ENCODE measurements at regions not wholly inside any gene's neighbourhood (a gene's known extent, or its start where the extent isn't known, plus 50 kb on each side); places are given as distances from the start of the nearest gene placed in this dataset.

- CTCF ChIA-PET, result no interaction called here
- BruUV-seq (replicated peaks), result no TSS peak
Measured at GRCh38 chr11:91800208-91800914, 424.3 kb upstream of the FAT3 start.

DNA sequence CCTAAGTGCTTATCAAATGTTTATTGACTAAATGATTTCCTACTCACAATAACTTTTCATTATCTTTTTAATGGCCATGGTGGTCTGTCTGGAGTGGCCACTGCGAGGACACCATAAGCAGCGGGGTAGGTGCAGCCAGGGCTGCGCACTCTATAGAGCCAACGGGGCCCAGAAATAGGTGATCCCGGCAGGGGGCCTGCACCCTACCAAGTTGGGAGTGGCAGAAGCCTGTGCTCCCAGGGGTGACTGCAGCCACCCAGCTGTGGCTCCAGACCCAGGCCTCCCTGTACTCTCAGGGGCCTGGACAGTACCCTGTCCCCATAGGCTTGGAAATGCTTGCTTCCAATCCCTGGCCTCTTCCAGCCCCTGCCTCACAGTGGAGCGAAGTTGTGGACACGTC is 426.4 kb upstream of the FAT3 start:
- CTCF ChIA-PET, result no interaction called here

More at GRCh38 chr11:91800208-91800914, 424.3 kb upstream of the FAT3 start:
- TF ChIP-seq REST (IDR thresholded peaks at IDR 0.05; ENCODE audit: insufficient read depth in 1 of 2, low read depth in 2 of 2, low read length in 1 of 2) (no peak), POLR2AphosphoS5 (IDR thresholded peaks at IDR 0.05; ENCODE audit: low read depth, low read length) (no peak), SIN3A (IDR thresholded peaks at IDR 0.05; ENCODE audit: borderline replicate concordance, insufficient read depth, low read depth, low read length) (no peak), TCF7L2 (IDR thresholded peaks at IDR 0.05; ENCODE audit: low read depth, low read length) (no peak)
- TF ChIP-seq, protein P1, sequence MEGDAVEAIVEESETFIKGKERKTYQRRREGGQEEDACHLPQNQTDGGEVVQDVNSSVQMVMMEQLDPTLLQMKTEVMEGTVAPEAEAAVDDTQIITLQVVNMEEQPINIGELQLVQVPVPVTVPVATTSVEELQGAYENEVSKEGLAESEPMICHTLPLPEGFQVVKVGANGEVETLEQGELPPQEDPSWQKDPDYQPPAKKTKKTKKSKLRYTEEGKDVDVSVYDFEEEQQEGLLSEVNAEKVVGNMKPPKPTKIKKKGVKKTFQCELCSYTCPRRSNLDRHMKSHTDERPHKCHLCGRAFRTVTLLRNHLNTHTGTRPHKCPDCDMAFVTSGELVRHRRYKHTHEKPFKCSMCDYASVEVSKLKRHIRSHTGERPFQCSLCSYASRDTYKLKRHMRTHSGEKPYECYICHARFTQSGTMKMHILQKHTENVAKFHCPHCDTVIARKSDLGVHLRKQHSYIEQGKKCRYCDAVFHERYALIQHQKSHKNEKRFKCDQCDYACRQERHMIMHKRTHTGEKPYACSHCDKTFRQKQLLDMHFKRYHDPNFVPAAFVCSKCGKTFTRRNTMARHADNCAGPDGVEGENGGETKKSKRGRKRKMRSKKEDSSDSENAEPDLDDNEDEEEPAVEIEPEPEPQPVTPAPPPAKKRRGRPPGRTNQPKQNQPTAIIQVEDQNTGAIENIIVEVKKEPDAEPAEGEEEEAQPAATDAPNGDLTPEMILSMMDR (IDR thresholded peaks at IDR 0.05), result no peak
- H3K27me3 ChIP-seq (ENCODE audit: control insufficient read depth, insufficient read depth, low read length), result no peaks in the 10 kb centered on the region
- ATAC-seq, result no peak; the same call in 1 of the 2 replicates
- in situ Hi-C loops (cut with HindIII; ENCODE audit: low pct_unique_long_range_greater_than_20kb, low sequenced_read_pairs), result no loop called here
- H3K36me3 ChIP-seq (ENCODE audit: control insufficient read depth, insufficient read depth, low read length), result no peaks in the 10 kb centered on the region
- H3K27ac ChIP-seq (ENCODE audit: low read length), result no peak overlapping the region
- intact Hi-C loops (cut with micrococcal nuclease; ENCODE audit: unreplicated experiment), result no loop called here
- H3K4me1 ChIP-seq (ENCODE audit: control insufficient read depth, insufficient read depth, low read length), result no peaks in the 10 kb centered on the region
- no peaks in the 10 kb centered on the region for H3K9me3 ChIP-seq (ENCODE audit: control insufficient read depth, insufficient read depth, low read depth, low read length)
- POLR2A ChIA-PET, result no interaction called here
- DNase-seq (ENCODE audit: low read depth, low spot score), result no peak
- H3K4me3 ChIP-seq (ENCODE audit: low read depth in 2 of 2, low read length in 2 of 2), result no peak overlapping the region

More for the DNA sequence above, 426.4 kb upstream of the FAT3 start:
- intact Hi-C loops (cut with micrococcal nuclease; ENCODE audit: unreplicated experiment), result no loop called here
- ATAC-seq (no peak), DNase-seq (ENCODE audit: low read depth, low spot score) (no peak)
- Histone ChIP-seq H3K4me3 (ENCODE audit: low read depth in 2 of 2, low read length in 2 of 2) (no peak overlapping the region), H3K36me3 (ENCODE audit: control insufficient read depth, insufficient read depth, low read length) (no peaks in the 10 kb centered on the region), H3K9me3 (ENCODE audit: control insufficient read depth, insufficient read depth, low read depth, low read length) (no peaks in the 10 kb centered on the region), H3K27ac (ENCODE audit: low read length) (no peak overlapping the region), H3K4me1 (ENCODE audit: control insufficient read depth, insufficient read depth, low read length) (no peaks in the 10 kb centered on the region), H3K27me3 (ENCODE audit: control insufficient read depth, insufficient read depth, low read length) (no peaks in the 10 kb centered on the region)
- in situ Hi-C loops (cut with HindIII; ENCODE audit: low pct_unique_long_range_greater_than_20kb, low sequenced_read_pairs), result no loop called here
- no TSS peak for BruUV-seq (replicated peaks)
- POLR2A ChIA-PET, result no interaction called here
- TF ChIP-seq SIN3A (IDR thresholded peaks at IDR 0.05; ENCODE audit: borderline replicate concordance, insufficient read depth, low read depth, low read length) (no peak), REST (IDR thresholded peaks at IDR 0.05; ENCODE audit: insufficient read depth in 1 of 2, low read depth in 2 of 2, low read length in 1 of 2) (no peak), POLR2AphosphoS5 (IDR thresholded peaks at IDR 0.05; ENCODE audit: low read depth, low read length) (no peak), TCF7L2 (IDR thresholded peaks at IDR 0.05; ENCODE audit: low read depth, low read length) (no peak)
- TF ChIP-seq, protein P1 (IDR thresholded peaks at IDR 0.05), result no peak
